ENCODE measurements at regions not wholly inside any gene's neighbourhood (a gene's known extent, or its start where the extent isn't known, plus 50 kb on each side); places are given as distances from the start of the nearest gene placed in this dataset.

DNA sequence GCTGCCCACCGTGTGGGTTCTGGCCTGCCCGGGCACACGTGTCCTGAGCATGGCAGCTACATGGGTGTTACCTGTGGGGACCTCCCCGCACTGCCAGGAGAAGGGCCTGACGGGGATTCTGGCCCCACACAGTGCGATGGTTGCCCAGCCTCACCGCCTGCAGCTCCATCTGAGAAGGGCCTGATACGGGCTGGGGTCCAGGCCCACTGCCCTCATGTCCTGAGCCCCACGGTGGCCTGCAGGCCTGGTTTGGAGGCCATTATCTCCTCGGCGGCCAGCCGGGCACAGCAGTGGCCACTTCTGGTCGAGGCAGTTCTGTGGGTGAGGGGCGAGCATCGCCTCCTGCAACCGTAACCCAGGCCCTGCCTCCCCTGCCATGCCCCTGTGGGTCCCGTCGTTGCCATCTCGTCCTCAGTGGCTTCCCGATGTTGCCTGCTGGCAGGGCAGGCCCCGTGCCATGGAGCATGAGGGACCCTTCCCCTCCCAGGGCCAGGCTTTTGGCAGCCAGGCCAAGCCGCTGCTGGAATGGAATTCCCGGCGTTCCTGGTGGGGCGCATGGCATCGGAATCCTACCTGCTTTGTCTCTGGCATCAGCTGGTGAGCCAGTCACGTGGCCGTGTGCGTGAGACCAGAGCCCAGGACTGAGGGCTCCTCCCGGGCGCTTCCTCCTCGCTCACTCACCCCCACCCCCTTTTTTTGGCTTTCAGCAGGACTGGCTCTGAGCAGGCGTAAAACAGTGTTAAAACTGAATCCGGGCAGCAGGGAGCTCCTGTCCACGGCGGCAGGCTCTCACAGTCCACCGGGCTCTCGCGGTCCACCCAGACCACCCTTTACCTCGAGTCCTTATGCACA lies 71.9 kb upstream of the PPARA start:
- Histone ChIP-seq H3K4me1 (ENCODE audit: control insufficient read depth, low read length) (no peaks in the 10 kb centered on the region), H3K79me2 (ENCODE audit: control insufficient read depth, low read length) (peaks cover 14% of the 10 kb centered on the region)

DNA sequence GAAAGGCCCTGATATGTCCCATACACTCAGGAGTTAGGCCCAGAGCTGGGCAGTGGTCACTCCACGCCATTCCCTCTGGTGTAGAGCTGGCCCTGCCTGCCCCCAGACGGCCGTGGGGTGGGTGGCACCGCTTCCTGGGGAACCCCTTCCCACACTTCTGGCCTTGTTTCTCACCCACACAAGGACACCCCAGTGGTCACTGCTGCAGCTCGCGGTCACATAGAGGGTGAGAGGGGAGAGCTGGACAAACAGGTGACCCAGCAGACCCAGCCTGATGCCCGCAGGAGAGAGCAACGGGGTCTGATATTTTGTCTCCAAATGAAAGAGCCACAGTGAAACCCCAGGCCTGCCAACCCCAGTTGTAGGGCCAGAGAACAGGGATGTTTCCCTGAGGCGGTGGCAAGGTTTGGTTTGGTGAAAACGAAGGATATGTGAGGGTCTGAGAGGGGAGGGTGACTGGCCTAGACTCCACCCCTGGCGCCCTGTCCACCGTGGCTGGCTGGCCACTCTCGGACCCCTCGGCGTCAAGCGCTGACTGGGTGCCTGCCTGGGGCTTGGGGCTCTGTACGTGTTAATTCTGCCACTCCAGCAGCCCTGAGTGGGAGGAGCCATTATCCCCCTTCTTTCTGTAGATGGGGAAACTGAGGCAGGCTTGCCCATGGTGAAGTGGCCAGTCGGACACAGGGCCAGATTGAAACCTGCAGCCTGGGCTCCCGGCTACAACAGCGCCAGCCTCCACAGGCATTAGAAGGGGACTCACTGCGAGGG lies 71.0 kb upstream of the PPARA start:
- no peak overlapping the region for H3K4me2 ChIP-seq (ENCODE audit: low read length)
- no peaks in the 10 kb centered on the region for H3K9me3 ChIP-seq (ENCODE audit: control insufficient read depth, insufficient read depth, low read length)
- H3K36me3 ChIP-seq (ENCODE audit: control insufficient read depth, low read length): no peaks in the 10 kb centered on the region
- H3K79me2 ChIP-seq (ENCODE audit: control insufficient read depth, low read length): peaks cover 6% of the 10 kb centered on the region
- peaks cover 9% of the 10 kb centered on the region for H3F3A ChIP-seq (ENCODE audit: control insufficient read depth, insufficient read depth)
- no peak overlapping the region for H3K27ac ChIP-seq (ENCODE audit: low read depth, low read length)
- no peaks in the 10 kb centered on the region for H3K9me2 ChIP-seq (replicated peaks; ENCODE audit: control insufficient read depth, low read length)
- no peaks in the 10 kb centered on the region for H4K20me1 ChIP-seq (ENCODE audit: control insufficient read depth, insufficient read depth, low read depth, low read length)
- no peak overlapping the region for H3K4me3 ChIP-seq (ENCODE audit: low read length)
- H3K4me1 ChIP-seq (ENCODE audit: control insufficient read depth, low read length): no peaks in the 10 kb centered on the region
- H3K27me3 ChIP-seq (ENCODE audit: control insufficient read depth, low read length): no peaks in the 10 kb centered on the region
- TF ChIP-seq EZH2phosphoT487 (IDR thresholded peaks at IDR 0.05; ENCODE audit: borderline replicate concordance, low read length): no peak
- TF ChIP-seq, protein P1, sequence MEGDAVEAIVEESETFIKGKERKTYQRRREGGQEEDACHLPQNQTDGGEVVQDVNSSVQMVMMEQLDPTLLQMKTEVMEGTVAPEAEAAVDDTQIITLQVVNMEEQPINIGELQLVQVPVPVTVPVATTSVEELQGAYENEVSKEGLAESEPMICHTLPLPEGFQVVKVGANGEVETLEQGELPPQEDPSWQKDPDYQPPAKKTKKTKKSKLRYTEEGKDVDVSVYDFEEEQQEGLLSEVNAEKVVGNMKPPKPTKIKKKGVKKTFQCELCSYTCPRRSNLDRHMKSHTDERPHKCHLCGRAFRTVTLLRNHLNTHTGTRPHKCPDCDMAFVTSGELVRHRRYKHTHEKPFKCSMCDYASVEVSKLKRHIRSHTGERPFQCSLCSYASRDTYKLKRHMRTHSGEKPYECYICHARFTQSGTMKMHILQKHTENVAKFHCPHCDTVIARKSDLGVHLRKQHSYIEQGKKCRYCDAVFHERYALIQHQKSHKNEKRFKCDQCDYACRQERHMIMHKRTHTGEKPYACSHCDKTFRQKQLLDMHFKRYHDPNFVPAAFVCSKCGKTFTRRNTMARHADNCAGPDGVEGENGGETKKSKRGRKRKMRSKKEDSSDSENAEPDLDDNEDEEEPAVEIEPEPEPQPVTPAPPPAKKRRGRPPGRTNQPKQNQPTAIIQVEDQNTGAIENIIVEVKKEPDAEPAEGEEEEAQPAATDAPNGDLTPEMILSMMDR (IDR thresholded peaks at IDR 0.05; ENCODE audit: low read depth, low read length, poor library complexity, severe bottlenecking): no peak

More for the DNA sequence above, 71.9 kb upstream of the PPARA start:
- H3F3A ChIP-seq (ENCODE audit: control insufficient read depth, insufficient read depth): peaks cover 9% of the 10 kb centered on the region
- H3K27me3 ChIP-seq (ENCODE audit: control insufficient read depth, low read length): no peaks in the 10 kb centered on the region
- H3K4me2 ChIP-seq (ENCODE audit: low read length): no peak overlapping the region
- H4K20me1 ChIP-seq (ENCODE audit: control insufficient read depth, insufficient read depth, low read depth, low read length): no peaks in the 10 kb centered on the region
- H3K9me2 ChIP-seq (replicated peaks; ENCODE audit: control insufficient read depth, low read length): no peaks in the 10 kb centered on the region
- H3K4me3 ChIP-seq (ENCODE audit: low read length): no peak overlapping the region
- no peaks in the 10 kb centered on the region for H3K9me3 ChIP-seq (ENCODE audit: control insufficient read depth, insufficient read depth, low read length)
- no peaks in the 10 kb centered on the region for H3K36me3 ChIP-seq (ENCODE audit: control insufficient read depth, low read length)
- H3K27ac ChIP-seq (ENCODE audit: low read depth, low read length): no peak overlapping the region
- TF ChIP-seq, protein P1 (IDR thresholded peaks at IDR 0.05; ENCODE audit: low read depth, low read length, poor library complexity, severe bottlenecking): no peak
- no peak for TF ChIP-seq EZH2phosphoT487 (IDR thresholded peaks at IDR 0.05; ENCODE audit: borderline replicate concordance, low read length)

DNA sequence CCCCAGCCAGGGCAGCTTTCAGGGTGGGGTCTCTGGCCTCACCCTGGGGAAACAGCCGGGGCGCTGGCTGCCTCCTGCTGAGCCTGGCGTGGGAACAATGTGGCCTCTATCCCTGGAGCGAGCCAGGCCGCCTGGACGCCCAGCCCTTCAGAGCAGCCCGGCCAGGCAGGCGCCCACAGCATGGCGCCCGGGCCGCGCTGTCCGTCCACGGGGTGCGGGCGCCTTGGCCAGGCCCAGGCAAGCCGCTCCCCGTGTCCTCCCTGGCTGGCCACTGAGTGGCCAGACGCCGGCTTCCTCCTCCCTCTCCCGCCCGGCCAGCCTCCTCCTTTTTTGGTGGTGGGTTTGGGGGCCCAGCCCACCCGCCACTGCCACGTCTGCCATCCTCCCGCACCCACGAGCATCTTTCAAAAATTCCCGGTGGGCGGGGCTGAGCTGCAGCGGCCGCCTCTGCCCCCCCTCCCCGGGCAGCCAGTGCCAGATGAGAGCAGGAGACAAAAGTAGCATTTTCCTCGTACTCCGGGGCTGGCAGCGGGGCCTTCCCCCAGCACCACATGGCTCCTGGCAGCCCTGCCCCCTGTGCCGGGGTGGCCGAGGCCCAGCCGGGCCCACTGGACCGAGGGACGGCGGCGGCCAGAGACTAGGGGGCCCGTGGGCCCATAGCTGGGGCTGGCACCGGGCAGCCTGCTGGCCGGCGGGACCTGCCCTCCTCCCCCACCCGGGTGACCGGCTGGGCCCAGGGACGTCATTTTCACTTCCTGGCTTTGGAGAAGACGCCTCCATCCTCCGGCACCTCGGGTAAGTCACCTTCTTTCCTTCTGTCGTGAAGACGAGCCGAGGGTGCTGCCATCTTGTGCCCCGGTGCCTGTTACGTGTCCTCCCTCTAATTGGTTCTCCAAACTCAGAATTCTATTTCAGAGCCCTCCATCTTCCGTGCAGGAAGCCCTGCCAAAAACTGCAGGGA lies 70.2 kb upstream of the PPARA start:
- peaks cover 4% of the 10 kb centered on the region; the same call in 1 of the 2 replicates for H3K79me2 ChIP-seq (ENCODE audit: control insufficient read depth, low read length)
- no peak overlapping the region for H3K4me3 ChIP-seq (ENCODE audit: low read length)
- H3F3A ChIP-seq (ENCODE audit: control insufficient read depth, insufficient read depth): peaks cover 9% of the 10 kb centered on the region
- no peaks in the 10 kb centered on the region for H3K36me3 ChIP-seq (ENCODE audit: control insufficient read depth, low read length)
- no peaks in the 10 kb centered on the region for H3K9me2 ChIP-seq (replicated peaks; ENCODE audit: control insufficient read depth, low read length)
- no peak overlapping the region for H3K4me2 ChIP-seq (ENCODE audit: low read length)
- TF ChIP-seq EZH2phosphoT487 (IDR thresholded peaks at IDR 0.05; ENCODE audit: borderline replicate concordance, low read length): no peak
- TF ChIP-seq, protein P1 (IDR thresholded peaks at IDR 0.05; ENCODE audit: low read depth, low read length, poor library complexity, severe bottlenecking): no peak
- H4K20me1 ChIP-seq (ENCODE audit: control insufficient read depth, insufficient read depth, low read depth, low read length): no peaks in the 10 kb centered on the region
- H3K9me3 ChIP-seq (ENCODE audit: control insufficient read depth, insufficient read depth, low read length): no peaks in the 10 kb centered on the region
- no peak overlapping the region for H3K27ac ChIP-seq (ENCODE audit: low read depth, low read length)
- no peaks in the 10 kb centered on the region for H3K27me3 ChIP-seq (ENCODE audit: control insufficient read depth, low read length)
- no peaks in the 10 kb centered on the region for H3K4me1 ChIP-seq (ENCODE audit: control insufficient read depth, low read length)
